Omental fat pad (tissue), 3 donors: ENCODE measurements at regions not wholly inside any gene's neighbourhood (a gene's known extent, or its start where the extent isn't known, plus 50 kb on each side); places are given as distances from the start of the nearest gene placed in this dataset.

ENCODE experiments used
- ATAC-seq: fragments of 150-250 bp; one replicate; pipeline ENCODE4 v1.9.1; 2016; ENCODE audit warnings: mild to moderate bottlenecking, moderate library complexity; ENCODE audit not compliant: low FRiP score
- DNase-seq: peaks from one replicate; pipeline ENCODE4 v3.0.0-alpha.2; 2019; ENCODE audit warnings: low spot score
- TF ChIP-seq, protein P1 (sequence below), 3 donors: fragments of 450-650 bp; IDR thresholded peaks; one replicate each; pipeline ENCODE4 v1.5.1; 2016 to 2017; ENCODE audit warnings: antibody characterized with exemption in 3 of 3, mild to moderate bottlenecking in 3 of 3, moderate library complexity in 2 of 3

DNA sequence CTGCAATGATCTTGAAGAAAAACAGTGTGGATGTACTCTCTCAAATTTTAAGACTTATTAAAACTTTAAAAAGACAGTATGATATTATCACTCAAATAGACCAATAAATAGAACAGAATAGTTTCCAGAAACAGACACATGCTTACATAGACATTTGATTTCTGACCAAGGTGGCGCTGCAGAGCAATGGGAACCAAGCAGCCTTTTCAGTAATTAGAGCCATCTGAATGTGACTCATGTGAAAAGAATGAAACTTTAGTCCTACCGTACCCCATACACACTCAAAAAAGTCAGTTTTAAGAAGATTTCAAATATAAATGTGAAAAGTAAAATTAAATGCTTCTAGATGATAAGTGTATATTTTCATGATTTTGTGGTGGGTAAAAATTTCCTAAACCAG lies 74.2 kb upstream of the MS4A8 start:
- ATAC-seq: no peak
- TF ChIP-seq, protein P1, sequence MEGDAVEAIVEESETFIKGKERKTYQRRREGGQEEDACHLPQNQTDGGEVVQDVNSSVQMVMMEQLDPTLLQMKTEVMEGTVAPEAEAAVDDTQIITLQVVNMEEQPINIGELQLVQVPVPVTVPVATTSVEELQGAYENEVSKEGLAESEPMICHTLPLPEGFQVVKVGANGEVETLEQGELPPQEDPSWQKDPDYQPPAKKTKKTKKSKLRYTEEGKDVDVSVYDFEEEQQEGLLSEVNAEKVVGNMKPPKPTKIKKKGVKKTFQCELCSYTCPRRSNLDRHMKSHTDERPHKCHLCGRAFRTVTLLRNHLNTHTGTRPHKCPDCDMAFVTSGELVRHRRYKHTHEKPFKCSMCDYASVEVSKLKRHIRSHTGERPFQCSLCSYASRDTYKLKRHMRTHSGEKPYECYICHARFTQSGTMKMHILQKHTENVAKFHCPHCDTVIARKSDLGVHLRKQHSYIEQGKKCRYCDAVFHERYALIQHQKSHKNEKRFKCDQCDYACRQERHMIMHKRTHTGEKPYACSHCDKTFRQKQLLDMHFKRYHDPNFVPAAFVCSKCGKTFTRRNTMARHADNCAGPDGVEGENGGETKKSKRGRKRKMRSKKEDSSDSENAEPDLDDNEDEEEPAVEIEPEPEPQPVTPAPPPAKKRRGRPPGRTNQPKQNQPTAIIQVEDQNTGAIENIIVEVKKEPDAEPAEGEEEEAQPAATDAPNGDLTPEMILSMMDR (IDR thresholded peaks at IDR 0.05): no peak

DNA sequence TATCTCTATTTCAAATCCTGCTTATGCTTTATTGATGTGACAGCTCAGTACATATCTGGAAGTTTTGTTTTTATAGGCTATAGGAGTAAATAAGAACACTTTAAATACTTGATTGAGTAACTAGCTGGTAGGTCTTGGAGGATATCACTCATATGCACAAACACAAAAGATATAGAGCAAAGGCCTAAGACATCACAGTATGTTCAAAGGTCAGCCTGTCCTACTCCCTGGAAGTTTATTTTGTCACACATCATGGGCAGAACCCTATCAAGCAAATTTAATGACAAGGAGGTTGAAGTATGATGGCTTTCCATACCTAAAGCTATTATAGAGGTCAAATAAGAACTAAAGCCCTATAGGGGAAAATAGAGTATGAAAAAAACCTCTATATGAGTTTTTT lies 70.0 kb upstream of the MS4A8 start:
- no peak for DNase-seq
- TF ChIP-seq, protein P1 (IDR thresholded peaks at IDR 0.05): no peak
- no peak for ATAC-seq

More for the DNA sequence above, 74.2 kb upstream of the MS4A8 start:
- no peak for DNase-seq

DNA sequence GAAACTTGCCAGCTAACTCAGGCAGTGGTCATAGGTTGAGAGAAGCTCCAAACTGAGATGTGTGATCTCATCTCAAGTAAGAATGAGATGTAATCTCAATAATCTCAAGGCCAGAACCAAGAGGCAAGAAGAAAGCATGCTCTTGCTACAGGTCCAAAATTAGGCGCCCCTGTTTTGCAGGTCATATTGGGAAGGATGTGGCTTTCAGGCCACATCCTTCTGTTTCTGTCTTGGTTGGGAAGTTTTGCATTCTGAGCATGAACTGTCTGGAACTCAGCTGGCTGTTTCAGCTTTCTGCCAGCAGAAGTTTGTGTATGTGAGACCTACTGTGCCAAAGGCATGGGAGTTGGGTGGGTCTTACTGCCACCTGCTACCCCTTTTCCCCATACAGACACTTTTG lies 67.5 kb upstream of the MS4A8 start:
- no peak for ATAC-seq
- DNase-seq: no peak
- TF ChIP-seq, protein P1 (IDR thresholded peaks at IDR 0.05): no peak

DNA sequence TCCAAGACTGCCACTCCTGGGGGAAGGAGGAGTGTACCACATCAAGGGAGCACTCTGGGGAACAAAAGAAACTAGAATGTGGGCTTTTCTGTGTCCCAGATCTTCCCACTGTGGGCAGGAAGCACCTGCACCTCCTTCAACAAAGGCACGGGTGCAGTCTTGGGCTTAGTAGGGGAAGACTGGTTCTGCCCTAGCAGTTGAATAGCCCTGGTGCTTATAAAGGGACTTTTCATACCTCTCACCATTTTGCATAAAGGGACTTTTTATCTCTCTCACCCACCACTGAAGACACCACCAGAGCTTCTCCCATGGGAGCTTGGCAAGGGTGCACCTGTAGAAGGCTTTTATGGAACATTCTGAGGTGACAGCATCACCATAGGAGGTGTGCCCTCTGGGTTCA lies 65.8 kb upstream of the MS4A8 start:
- no peak for DNase-seq
- TF ChIP-seq, protein P1 (IDR thresholded peaks at IDR 0.05): no peak
- no peak for ATAC-seq

DNA sequence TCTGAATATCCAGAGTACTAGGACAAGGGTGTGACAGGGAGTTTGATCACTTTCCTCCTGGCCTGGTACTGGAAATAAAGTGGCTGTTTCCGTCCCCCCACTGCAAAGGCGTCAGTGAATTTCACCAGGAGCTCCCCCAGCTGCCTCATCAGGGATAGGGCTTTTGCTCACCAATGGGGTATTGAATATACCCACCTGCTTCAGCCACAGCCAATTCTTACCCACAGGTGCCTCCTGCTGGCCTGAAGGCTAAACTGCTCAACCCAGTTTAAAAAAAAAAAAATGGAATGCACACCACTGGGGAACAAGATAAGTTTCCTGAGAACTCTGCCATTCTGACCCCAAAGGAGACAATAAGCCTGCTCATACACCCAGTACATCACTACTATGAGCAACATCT lies 65.3 kb upstream of the MS4A8 start:
- TF ChIP-seq, protein P1 (IDR thresholded peaks at IDR 0.05): no peak
- ATAC-seq: no peak

DNA sequence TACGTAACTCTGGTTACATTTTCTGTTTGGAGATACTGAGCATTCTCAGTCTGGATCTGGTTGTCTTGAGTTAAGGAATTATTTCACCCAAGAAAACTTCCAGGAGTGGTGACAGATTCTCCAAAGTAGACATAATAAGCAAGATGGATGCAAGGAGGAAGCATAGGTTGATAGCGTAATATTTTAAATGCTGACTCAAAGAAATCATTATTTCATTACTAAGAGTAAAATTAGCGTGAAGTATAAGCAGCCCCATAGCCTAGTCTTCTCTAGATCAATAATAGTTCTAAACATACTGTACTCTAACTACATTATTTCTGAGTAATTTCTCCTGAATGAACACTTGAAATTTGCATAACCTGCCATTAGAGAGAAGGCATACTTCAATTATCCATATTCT lies 57.5 kb upstream of the MS4A8 start:
- DNase-seq: no peak
- no peak for ATAC-seq
- TF ChIP-seq, protein P1 (IDR thresholded peaks at IDR 0.05): no peak

More for the DNA sequence above, 65.3 kb upstream of the MS4A8 start:
- no peak for DNase-seq

DNA sequence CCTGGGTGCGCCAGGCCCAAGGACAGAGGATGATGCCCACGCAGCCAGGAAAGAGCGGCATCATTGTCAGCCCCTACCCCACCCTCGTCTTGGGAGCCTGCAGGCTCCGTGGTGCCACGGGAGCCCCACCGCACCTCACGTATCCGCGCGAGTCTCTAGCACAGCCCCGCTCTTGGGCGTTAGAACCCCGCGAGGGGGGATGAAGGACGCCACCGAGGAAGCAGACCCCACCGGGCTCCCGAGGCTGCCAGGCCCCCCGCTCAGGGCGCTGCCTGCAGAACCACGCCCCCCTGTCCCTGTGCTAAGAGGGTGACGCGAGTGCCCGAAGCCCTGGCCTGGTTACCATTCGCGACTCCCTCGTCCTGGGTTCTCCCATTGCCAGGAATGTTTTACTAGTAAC lies 52.3 kb upstream of the MS4A8 start:
- DNase-seq: no peak
- TF ChIP-seq, protein P1 (IDR thresholded peaks at IDR 0.05): no peak
- no peak for ATAC-seq
